ENCODE measurements at regions not wholly inside any gene's neighbourhood (a gene's known extent, or its start where the extent isn't known, plus 50 kb on each side); places are given as distances from the start of the nearest gene placed in this dataset.

DNA sequence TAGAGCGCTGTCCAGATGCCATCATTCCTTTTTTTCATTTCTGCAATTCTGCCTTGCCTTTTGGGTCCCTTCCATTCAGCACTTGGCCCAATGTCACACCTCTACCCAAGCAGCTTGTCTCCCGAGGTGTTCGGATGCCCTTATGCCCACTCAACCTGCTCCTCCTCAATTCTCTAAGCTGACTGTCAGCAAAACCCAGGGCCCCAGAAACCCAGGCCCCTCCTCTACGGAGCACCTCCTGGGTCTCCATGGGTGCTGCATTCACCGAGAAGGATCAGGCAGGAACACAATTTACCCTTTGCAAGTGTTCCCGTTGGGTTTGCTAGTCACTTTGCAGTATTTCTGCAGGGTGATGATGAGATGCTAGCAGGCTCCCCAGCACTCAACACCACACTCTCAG, 86.7 kb upstream of the RAB6C start:
- H3K4me1 ChIP-seq (ENCODE audit: control insufficient read depth, extremely low read depth, insufficient read depth, low read length) = no peaks in the 10 kb centered on the region
- DNase-seq (ENCODE audit: low read depth in 2 of 2) = no peak

GRCh38 chr2:129893244-129893643, 86.2 kb upstream of the RAB6C start:
- no peak for DNase-seq (ENCODE audit: low read depth in 2 of 2)
- no peaks in the 10 kb centered on the region for H3K27me3 ChIP-seq (ENCODE audit: control insufficient read depth, insufficient read depth, low read length)
- H3K4me1 ChIP-seq (ENCODE audit: control insufficient read depth, extremely low read depth, insufficient read depth, low read length) = no peaks in the 10 kb centered on the region
- H3K36me3 ChIP-seq (ENCODE audit: control insufficient read depth, insufficient read depth, low read length) = no peaks in the 10 kb centered on the region
- no peak for TF ChIP-seq EZH2 (IDR thresholded peaks at IDR 0.05; ENCODE audit: low read length, missing control alignments)
- TF ChIP-seq, protein P1, sequence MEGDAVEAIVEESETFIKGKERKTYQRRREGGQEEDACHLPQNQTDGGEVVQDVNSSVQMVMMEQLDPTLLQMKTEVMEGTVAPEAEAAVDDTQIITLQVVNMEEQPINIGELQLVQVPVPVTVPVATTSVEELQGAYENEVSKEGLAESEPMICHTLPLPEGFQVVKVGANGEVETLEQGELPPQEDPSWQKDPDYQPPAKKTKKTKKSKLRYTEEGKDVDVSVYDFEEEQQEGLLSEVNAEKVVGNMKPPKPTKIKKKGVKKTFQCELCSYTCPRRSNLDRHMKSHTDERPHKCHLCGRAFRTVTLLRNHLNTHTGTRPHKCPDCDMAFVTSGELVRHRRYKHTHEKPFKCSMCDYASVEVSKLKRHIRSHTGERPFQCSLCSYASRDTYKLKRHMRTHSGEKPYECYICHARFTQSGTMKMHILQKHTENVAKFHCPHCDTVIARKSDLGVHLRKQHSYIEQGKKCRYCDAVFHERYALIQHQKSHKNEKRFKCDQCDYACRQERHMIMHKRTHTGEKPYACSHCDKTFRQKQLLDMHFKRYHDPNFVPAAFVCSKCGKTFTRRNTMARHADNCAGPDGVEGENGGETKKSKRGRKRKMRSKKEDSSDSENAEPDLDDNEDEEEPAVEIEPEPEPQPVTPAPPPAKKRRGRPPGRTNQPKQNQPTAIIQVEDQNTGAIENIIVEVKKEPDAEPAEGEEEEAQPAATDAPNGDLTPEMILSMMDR (conservative IDR thresholded peaks at IDR 0.05 in 1 of 2, IDR thresholded peaks at IDR 0.05 in 1 of 2; ENCODE audit: low read depth in 1 of 2, low read length in 2 of 2) = no peak
- H3K4me2 ChIP-seq (ENCODE audit: extremely low read depth, insufficient read depth, low read length) = no peak overlapping the region
- no peaks in the 10 kb centered on the region for H3K79me2 ChIP-seq (ENCODE audit: control insufficient read depth, insufficient read depth, low read length)
- H3K9me3 ChIP-seq (ENCODE audit: control insufficient read depth, insufficient read depth, low read depth, low read length) = no peaks in the 10 kb centered on the region
- no peak overlapping the region for H3K9ac ChIP-seq (ENCODE audit: insufficient read depth, low read length)
- H3K4me3 ChIP-seq (replicated peaks in 1 of 4; ENCODE audit: control extremely low read depth in 1 of 4, insufficient read depth in 1 of 4, low read depth in 3 of 4, low read length in 4 of 4) = no peak overlapping the region
- no peaks in the 10 kb centered on the region for H4K20me1 ChIP-seq (ENCODE audit: control insufficient read depth, extremely low read depth, insufficient read depth, low read length)
- H2AFZ ChIP-seq (ENCODE audit: low read length) = no peak overlapping the region
- no peak overlapping the region for H3K27ac ChIP-seq (ENCODE audit: insufficient read depth, low read length)

More for the DNA sequence above, 86.7 kb upstream of the RAB6C start:
- H3K36me3 ChIP-seq (ENCODE audit: control insufficient read depth, insufficient read depth, low read length) = no peaks in the 10 kb centered on the region
- H3K4me2 ChIP-seq (ENCODE audit: extremely low read depth, insufficient read depth, low read length) = no peak overlapping the region
- no peak overlapping the region for H3K4me3 ChIP-seq (replicated peaks in 1 of 4; ENCODE audit: control extremely low read depth in 1 of 4, insufficient read depth in 1 of 4, low read depth in 3 of 4, low read length in 4 of 4)
- no peaks in the 10 kb centered on the region for H3K9me3 ChIP-seq (ENCODE audit: control insufficient read depth, insufficient read depth, low read depth, low read length)
- no peak overlapping the region for H3K27ac ChIP-seq (ENCODE audit: insufficient read depth, low read length)
- H3K27me3 ChIP-seq (ENCODE audit: control insufficient read depth, insufficient read depth, low read length) = no peaks in the 10 kb centered on the region
- no peak overlapping the region for H3K9ac ChIP-seq (ENCODE audit: insufficient read depth, low read length)
- H2AFZ ChIP-seq (ENCODE audit: low read length) = no peak overlapping the region
- H3K79me2 ChIP-seq (ENCODE audit: control insufficient read depth, insufficient read depth, low read length) = no peaks in the 10 kb centered on the region
- TF ChIP-seq, protein P1 (conservative IDR thresholded peaks at IDR 0.05 in 1 of 2, IDR thresholded peaks at IDR 0.05 in 1 of 2; ENCODE audit: low read depth in 1 of 2, low read length in 2 of 2) = no peak
- no peak for TF ChIP-seq EZH2 (IDR thresholded peaks at IDR 0.05; ENCODE audit: low read length, missing control alignments)
- no peaks in the 10 kb centered on the region for H4K20me1 ChIP-seq (ENCODE audit: control insufficient read depth, extremely low read depth, insufficient read depth, low read length)

DNA sequence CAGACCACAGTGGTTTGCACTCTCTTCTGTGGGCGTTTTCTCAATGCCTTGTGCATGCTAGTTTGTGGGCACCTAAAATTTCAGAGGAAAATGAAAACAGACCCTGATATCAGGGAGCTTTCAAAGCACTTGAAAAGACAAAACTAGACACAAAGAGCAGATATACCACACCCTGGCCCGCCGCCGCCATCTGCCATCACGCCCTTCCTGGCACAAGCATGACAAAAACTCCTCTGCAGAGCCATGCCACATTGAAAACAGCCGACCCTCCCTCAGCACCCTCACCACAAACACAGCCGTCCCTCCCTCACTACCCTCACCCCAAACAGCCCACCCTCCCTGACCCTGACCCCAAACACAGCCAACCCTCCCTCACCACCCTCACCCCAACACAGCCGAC, 84.8 kb upstream of the RAB6C start:
- Histone ChIP-seq H4K20me1 (ENCODE audit: control insufficient read depth, extremely low read depth, insufficient read depth, low read length) (no peaks in the 10 kb centered on the region), H2AFZ (ENCODE audit: low read length) (no peak overlapping the region), H3K27ac (ENCODE audit: insufficient read depth, low read length) (no peak overlapping the region), H3K4me2 (ENCODE audit: extremely low read depth, insufficient read depth, low read length) (no peak overlapping the region), H3K79me2 (ENCODE audit: control insufficient read depth, insufficient read depth, low read length) (no peaks in the 10 kb centered on the region), H3K4me3 (replicated peaks in 1 of 4; ENCODE audit: control extremely low read depth in 1 of 4, insufficient read depth in 1 of 4, low read depth in 3 of 4, low read length in 4 of 4) (no peak overlapping the region), H3K4me1 (ENCODE audit: control insufficient read depth, extremely low read depth, insufficient read depth, low read length) (no peaks in the 10 kb centered on the region), H3K9me3 (ENCODE audit: control insufficient read depth, insufficient read depth, low read depth, low read length) (no peaks in the 10 kb centered on the region), H3K9ac (ENCODE audit: insufficient read depth, low read length) (no peak overlapping the region), H3K27me3 (ENCODE audit: control insufficient read depth, insufficient read depth, low read length) (no peaks in the 10 kb centered on the region), H3K36me3 (ENCODE audit: control insufficient read depth, insufficient read depth, low read length) (no peaks in the 10 kb centered on the region)
- TF ChIP-seq, protein P1 (conservative IDR thresholded peaks at IDR 0.05 in 1 of 2, IDR thresholded peaks at IDR 0.05 in 1 of 2; ENCODE audit: low read depth in 1 of 2, low read length in 2 of 2) = no peak
- TF ChIP-seq EZH2 (IDR thresholded peaks at IDR 0.05; ENCODE audit: low read length, missing control alignments) = no peak
- DNase-seq (ENCODE audit: low read depth in 2 of 2) = no peak
